ENCODE measurements at regions not wholly inside any gene's neighbourhood (a gene's known extent, or its start where the extent isn't known, plus 50 kb on each side); places are given as distances from the start of the nearest gene placed in this dataset.
A peak's percentile ranks its signal among the peaks of the same experiment; 100 is the strongest.

DNA sequence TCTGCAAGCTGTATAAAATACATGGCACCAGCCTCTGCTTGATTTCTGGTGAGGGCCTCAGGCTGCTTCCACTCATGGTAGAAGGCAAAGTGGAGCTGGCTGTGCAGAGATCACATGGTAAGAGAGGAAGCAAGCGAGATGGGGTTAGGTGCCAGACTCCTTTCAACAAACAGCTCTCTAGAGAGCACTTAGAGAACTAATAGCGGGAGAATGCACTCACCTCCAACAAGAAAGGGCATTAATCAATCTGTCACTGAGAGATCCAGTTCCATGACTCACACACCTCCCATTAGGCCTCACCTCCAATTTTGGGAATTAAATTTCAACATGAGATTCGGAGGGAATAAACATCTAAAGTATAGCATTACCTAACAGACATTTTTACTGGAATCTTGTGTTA lies 644.1 kb upstream of the ARRDC4 start:
- H3K27me3 ChIP-seq (ENCODE audit: control insufficient read depth, insufficient read depth, low read length): no peaks in the 10 kb centered on the region
- no peak overlapping the region for H3K4me3 ChIP-seq (ENCODE audit: insufficient read depth, low read depth, low read length)
- no peak for DNase-seq
- H3K36me3 ChIP-seq (replicated peaks; ENCODE audit: control insufficient read depth, insufficient read depth, low read length): no peaks in the 10 kb centered on the region

DNA sequence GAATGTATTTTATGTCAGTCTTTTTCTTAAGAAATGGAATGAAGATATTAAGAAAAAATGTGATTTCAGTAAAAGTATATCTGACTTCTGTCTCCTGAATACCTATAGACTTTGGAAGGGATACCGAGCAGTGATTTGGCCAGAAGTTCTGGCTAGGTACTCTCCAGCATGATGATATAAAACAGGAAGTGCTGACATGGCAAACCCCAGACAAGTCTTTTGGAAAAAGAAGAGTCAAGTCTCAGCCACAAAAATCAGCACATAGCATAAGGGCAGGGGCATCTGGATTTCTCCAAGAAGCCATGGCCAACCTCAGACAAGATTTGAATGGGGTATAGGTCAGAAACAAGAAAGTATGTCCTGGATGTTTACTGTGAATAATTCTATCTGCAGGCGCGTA lies 643.3 kb upstream of the ARRDC4 start:
- no peaks in the 10 kb centered on the region for H3K36me3 ChIP-seq (replicated peaks; ENCODE audit: control insufficient read depth, insufficient read depth, low read length)
- no peak overlapping the region for H3K4me3 ChIP-seq (ENCODE audit: insufficient read depth, low read depth, low read length)
- DNase-seq: no peak
- no peaks in the 10 kb centered on the region for H3K27me3 ChIP-seq (ENCODE audit: control insufficient read depth, insufficient read depth, low read length)

DNA sequence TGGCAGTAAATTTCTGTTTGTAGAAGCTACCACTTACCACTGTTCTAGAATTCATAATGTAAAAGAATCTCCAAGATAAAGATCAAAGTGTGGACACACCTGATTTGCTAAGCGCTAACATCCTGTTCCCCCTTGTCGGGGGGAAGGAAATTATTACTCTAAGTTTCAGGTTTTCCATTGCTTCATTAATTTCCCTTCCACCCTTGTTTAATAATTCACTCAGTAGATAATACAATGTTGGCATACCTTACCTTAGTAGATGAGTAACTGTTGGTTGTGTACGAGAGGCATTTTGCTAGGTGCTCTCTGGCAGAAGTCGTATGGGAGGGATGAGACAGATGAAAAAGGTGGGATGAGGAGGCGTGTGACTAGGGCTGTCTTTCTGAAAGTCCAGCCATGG lies 641.2 kb upstream of the ARRDC4 start:
- Histone ChIP-seq H3K27me3 (ENCODE audit: control insufficient read depth, insufficient read depth, low read length) (no peaks in the 10 kb centered on the region), H3K36me3 (replicated peaks; ENCODE audit: control insufficient read depth, insufficient read depth, low read length) (no peaks in the 10 kb centered on the region)
- no peak for DNase-seq

DNA sequence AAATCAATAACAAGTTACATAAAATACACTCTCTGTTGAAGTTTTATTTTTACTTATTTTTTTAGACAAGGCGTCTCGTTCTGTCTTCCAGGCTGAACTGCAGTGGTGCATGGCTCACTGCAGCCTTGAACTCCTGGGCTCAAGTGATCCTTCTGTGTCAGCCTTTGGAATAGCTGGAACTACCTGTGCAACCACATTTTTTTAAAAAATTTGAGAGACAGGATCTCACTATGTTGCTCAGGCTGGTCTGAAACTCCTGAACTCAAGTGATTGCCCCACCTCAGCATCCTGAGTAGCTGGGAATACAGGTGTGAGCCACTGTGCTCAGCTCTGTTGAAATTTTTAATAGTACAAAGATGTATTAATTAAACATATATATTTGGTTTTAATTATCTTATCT lies 614.3 kb upstream of the ARRDC4 start:
- H3K36me3 ChIP-seq (replicated peaks; ENCODE audit: control insufficient read depth, insufficient read depth, low read length): no peaks in the 10 kb centered on the region
- H3K4me3 ChIP-seq (ENCODE audit: insufficient read depth, low read depth, low read length): no peak overlapping the region
- no peak for DNase-seq
- no peaks in the 10 kb centered on the region for H3K27me3 ChIP-seq (ENCODE audit: control insufficient read depth, insufficient read depth, low read length)

More for the DNA sequence above, 641.2 kb upstream of the ARRDC4 start:
- no peak overlapping the region for H3K4me3 ChIP-seq (ENCODE audit: insufficient read depth, low read depth, low read length)

DNA sequence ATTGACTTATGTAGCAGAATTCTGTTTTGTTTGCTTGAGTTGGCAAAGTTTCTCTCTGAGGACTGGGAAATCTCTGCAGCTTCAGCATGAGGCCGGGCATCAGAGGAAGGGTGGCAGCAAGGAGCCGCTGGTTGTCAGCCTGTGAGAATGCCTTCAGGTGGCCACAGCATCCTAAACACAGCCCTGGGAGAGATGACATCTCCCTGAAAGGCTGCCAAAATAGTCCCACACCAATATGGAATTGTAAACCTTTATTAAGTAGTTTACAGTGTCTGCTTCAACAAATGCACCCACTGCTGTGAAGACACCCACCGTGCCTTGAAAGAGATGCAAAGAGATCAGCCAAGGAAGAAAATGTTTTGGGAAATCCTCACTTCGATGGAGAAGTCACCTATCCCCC lies 609.7 kb upstream of the ARRDC4 start:
- Histone ChIP-seq H3K4me3 (ENCODE audit: insufficient read depth, low read depth, low read length) (no peak overlapping the region), H3K27me3 (ENCODE audit: control insufficient read depth, insufficient read depth, low read length) (no peaks in the 10 kb centered on the region), H3K36me3 (replicated peaks; ENCODE audit: control insufficient read depth, insufficient read depth, low read length) (no peaks in the 10 kb centered on the region)
- peak; percentile 1 for DNase-seq

DNA sequence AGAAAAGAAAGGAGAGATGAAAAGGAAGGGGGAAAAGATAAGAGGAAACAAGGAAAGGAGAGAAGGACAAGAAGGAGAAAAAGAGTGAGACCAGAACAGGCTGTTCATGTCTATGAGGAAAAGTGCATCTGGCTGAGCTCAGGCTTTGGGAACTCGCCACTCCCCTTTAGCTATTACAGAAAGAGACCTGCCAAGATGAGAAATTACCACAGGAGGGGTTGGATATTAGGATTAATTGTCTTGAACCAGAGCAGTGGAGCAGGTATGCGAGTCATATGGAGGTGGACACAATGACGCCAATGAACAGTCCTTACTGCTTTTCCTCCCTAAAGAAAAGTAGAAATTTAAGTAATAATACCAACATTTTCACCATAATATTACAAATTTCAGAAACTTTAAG lies 577.0 kb upstream of the ARRDC4 start:
- no peak for DNase-seq
- H3K36me3 ChIP-seq (replicated peaks; ENCODE audit: control insufficient read depth, insufficient read depth, low read length): no peaks in the 10 kb centered on the region
- no peaks in the 10 kb centered on the region for H3K27me3 ChIP-seq (ENCODE audit: control insufficient read depth, insufficient read depth, low read length)
- no peak overlapping the region for H3K4me3 ChIP-seq (ENCODE audit: insufficient read depth, low read depth, low read length)

DNA sequence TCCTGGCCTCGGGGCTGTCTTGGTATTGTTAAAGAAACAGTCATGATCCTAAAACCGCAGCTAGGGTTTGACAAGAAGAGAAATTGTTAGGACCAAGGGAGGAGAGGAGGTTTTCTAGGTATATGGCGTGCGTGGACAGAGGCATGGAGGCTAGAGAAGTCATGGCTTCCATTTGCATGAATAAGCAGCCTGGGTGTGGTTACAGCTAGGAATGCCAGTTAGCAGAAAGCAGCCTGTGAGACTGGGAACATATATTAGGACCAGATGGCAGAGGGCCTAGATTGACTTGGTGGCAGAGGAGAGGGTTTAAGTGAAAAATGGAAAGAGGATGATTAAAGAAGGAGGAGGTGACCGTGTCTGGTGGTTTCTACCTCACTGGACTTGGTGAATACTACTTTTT lies 573.6 kb upstream of the ARRDC4 start:
- no peaks in the 10 kb centered on the region for H3K36me3 ChIP-seq (replicated peaks; ENCODE audit: control insufficient read depth, insufficient read depth, low read length)
- H3K4me3 ChIP-seq (ENCODE audit: insufficient read depth, low read depth, low read length): no peak overlapping the region
- H3K27me3 ChIP-seq (ENCODE audit: control insufficient read depth, insufficient read depth, low read length): no peaks in the 10 kb centered on the region
- DNase-seq: no peak

DNA sequence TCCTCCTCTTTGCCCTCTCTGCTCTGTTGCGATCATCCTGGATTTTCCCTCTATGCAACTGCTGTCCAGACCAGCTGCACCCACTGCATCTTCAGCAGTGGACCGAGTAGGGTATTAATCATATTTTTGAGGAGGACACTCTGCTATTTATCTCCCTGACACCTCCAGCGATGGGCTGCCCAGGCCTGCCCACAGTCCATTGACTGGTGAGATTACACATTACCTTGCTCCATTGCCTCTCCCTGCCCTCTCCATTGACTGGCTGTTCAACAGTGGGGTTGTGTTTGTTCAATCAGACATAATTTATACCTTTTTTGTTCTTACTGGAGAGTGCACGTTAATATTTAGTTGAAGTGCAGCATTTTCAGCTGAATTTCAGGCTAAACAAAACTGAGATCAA lies 559.3 kb upstream of the ARRDC4 start:
- no peak for DNase-seq
- Histone ChIP-seq H3K36me3 (replicated peaks; ENCODE audit: control insufficient read depth, insufficient read depth, low read length) (no peaks in the 10 kb centered on the region), H3K27me3 (ENCODE audit: control insufficient read depth, insufficient read depth, low read length) (no peaks in the 10 kb centered on the region), H3K4me3 (ENCODE audit: insufficient read depth, low read depth, low read length) (no peak overlapping the region)

DNA sequence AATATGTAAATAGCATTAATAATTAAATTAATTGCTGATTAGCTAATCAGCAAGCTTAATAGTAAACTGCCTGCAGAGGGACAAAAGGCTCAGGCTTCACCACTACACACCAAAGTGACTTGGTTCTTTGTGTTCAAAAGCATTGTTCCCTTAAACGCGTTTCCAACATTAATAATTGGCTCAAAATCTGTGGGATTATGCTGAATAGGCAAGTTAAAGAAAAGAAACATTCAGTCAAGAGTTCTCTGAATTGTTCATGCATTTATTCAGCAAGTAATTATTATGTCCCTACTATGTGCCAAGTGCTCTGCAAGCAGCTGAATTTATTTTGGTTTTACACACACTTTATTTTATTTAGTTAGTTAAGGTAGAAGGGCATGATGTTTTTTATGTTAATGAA lies 558.5 kb upstream of the ARRDC4 start:
- DNase-seq: no peak
- Histone ChIP-seq H3K4me3 (ENCODE audit: insufficient read depth, low read depth, low read length) (no peak overlapping the region), H3K27me3 (ENCODE audit: control insufficient read depth, insufficient read depth, low read length) (no peaks in the 10 kb centered on the region), H3K36me3 (replicated peaks; ENCODE audit: control insufficient read depth, insufficient read depth, low read length) (no peaks in the 10 kb centered on the region)

DNA sequence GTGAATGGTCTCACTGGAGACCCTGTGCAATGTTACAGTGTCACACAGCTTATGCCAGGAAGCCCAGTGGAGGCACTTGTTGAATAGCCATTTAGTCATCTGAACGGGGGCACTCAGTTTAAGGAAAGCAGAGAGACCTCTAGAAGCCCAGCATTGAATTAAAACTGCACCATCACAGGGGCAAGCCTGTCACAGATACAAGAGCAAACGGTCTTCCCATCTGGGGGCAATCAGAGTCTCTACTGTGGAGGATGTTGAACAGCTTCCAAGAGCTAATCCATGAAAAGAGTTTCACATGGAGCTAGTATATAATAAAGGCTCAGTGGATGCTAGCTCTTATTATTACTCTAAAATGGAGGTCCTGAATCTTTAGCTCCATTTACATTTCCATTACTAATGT lies 553.7 kb upstream of the ARRDC4 start:
- H3K4me3 ChIP-seq (ENCODE audit: insufficient read depth, low read depth, low read length): no peak overlapping the region
- H3K36me3 ChIP-seq (replicated peaks; ENCODE audit: control insufficient read depth, insufficient read depth, low read length): no peaks in the 10 kb centered on the region
- no peaks in the 10 kb centered on the region for H3K27me3 ChIP-seq (ENCODE audit: control insufficient read depth, insufficient read depth, low read length)
- no peak for DNase-seq

DNA sequence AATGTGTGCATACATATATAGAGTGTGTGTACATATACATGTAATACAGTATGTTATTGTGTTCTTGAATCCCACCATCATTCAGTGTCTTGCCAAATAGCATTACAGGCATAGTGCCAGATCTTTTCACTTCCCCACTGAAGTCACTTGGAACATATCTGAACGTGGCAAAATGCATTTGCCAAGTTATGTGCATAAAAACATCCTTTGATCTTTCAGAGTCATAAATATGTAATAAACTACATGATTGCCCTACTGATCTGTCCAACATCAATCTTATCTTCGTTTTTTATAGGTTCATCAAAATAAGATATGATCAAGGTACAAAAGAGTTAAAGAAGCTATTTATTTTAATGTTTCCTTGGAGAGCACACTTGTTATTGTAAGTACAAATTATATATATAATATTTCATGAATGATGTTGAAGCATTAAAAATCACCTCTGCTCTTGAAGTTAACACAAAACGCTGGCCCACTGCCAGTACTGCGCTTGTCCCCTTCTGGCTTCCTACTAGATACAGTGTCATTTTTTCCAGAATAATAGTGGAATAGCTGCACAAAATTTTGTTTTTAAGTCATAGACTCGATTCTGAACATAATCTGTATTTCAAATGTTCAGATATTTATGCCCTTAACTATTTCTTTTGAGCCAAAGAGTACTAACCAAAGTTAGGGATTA lies 549.5 kb upstream of the ARRDC4 start:
- H3K4me3 ChIP-seq (ENCODE audit: insufficient read depth, low read depth, low read length): no peak overlapping the region
- no peaks in the 10 kb centered on the region for H3K27me3 ChIP-seq (ENCODE audit: control insufficient read depth, insufficient read depth, low read length)
- DNase-seq: no peak
- H3K36me3 ChIP-seq (replicated peaks; ENCODE audit: control insufficient read depth, insufficient read depth, low read length): no peaks in the 10 kb centered on the region

DNA sequence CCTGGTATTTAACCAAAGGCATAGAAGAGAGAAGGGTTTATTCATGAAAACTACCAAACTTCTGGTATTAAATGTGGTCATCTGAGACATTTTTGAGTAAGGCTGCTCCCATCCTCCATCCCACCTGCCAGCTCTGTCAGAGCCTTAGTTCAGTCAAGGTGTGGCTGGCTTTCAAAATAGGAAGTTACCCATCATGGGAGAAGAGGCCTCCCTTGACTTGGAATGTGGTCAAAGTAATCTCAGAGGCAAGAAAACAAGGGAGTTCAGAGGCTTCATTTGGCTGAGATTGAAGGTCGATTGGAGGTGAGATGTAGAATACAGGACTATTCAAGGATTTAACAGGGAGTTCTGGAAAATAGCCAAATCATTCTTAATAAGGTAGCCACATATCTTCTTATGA lies 540.4 kb upstream of the ARRDC4 start:
- no peak overlapping the region for H3K4me3 ChIP-seq (ENCODE audit: insufficient read depth, low read depth, low read length)
- DNase-seq: peak; percentile 16
- H3K36me3 ChIP-seq (replicated peaks; ENCODE audit: control insufficient read depth, insufficient read depth, low read length): no peaks in the 10 kb centered on the region
- no peaks in the 10 kb centered on the region for H3K27me3 ChIP-seq (ENCODE audit: control insufficient read depth, insufficient read depth, low read length)

DNA sequence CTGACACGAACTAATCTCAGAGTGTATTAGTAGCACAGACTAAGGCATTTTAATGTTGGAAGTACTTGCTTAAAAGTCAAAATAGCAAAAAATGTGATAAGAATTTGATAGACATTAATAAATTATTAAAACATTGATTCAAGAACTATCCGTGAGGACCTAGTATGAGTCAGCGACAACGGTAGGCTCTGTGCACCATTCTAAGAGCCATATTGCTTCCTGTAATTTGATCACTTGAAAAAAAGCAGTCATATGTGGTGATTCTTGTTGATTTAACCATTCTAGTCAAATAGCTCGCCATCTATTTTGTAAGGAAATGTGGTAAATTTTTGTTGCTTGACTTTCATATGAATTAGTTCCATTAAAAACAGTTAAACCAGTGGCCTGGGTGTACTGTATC lies 534.9 kb upstream of the ARRDC4 start:
- H3K36me3 ChIP-seq (replicated peaks; ENCODE audit: control insufficient read depth, insufficient read depth, low read length): no peaks in the 10 kb centered on the region
- H3K27me3 ChIP-seq (ENCODE audit: control insufficient read depth, insufficient read depth, low read length): no peaks in the 10 kb centered on the region
- no peak for DNase-seq
- H3K4me3 ChIP-seq (ENCODE audit: insufficient read depth, low read depth, low read length): no peak overlapping the region

DNA sequence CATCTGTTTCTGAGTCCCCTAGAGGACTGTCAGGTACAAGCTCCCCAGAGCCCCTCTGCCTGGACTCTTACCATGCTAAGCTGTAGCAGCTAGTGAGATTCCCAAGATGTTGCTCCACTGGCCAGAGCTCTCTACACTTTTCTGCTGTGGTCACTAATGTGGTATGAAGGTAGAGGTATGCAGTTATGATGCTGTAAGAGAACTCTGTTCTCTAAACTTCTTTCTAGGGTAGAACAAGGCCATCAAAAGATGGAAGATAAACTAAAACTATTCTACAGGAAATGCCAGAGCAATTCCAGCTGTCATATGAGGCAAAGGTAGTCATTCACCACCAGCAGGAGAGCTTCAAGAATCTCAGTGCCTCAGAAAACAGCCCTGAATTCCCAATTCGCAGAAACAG lies 517.4 kb upstream of the ARRDC4 start:
- DNase-seq: no peak
- H3K27me3 ChIP-seq (ENCODE audit: control insufficient read depth, insufficient read depth, low read length): no peaks in the 10 kb centered on the region
- no peaks in the 10 kb centered on the region for H3K36me3 ChIP-seq (replicated peaks; ENCODE audit: control insufficient read depth, insufficient read depth, low read length)
- H3K4me3 ChIP-seq (ENCODE audit: insufficient read depth, low read depth, low read length): no peak overlapping the region

DNA sequence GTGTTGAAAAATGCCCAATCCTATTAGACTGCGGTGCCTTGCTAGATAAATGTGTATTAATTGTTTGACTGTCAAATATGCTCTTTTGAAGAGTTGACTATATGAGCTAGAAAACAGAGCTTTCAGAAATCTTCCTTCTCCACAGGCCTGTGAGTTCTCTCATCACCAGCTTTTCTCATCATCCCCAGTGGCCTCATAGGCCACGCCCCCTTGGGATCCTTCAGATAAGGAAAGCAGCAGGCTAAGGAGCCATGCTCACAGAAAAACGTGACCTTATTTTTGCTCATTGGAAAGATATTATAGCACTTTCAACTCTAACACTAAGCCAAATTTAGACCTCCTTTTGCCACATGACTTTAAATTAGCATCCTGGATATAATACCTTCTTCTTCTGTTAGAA lies 514.4 kb upstream of the ARRDC4 start:
- Histone ChIP-seq H3K36me3 (replicated peaks; ENCODE audit: control insufficient read depth, insufficient read depth, low read length) (no peaks in the 10 kb centered on the region), H3K4me3 (ENCODE audit: insufficient read depth, low read depth, low read length) (no peak overlapping the region), H3K27me3 (ENCODE audit: control insufficient read depth, insufficient read depth, low read length) (no peaks in the 10 kb centered on the region)
- peak; percentile 22 for DNase-seq

All from H7 (cell line).